ENCODE measurements at regions not wholly inside any gene's neighbourhood (a gene's known extent, or its start where the extent isn't known, plus 50 kb on each side); places are given as distances from the start of the nearest gene placed in this dataset.

GRCh38 chr6:165875946-165876345 is 212.9 kb upstream of the PDE10A start:
- ATAC-seq = no peak
- Histone ChIP-seq H3K27ac (no peak overlapping the region), H3K27me3 (no peaks in the 10 kb centered on the region), H3K36me3 (no peaks in the 10 kb centered on the region), H3K9me3 (no peaks in the 10 kb centered on the region), H3K4me3 (no peak overlapping the region), H3K4me1 (no peaks in the 10 kb centered on the region)
- in situ Hi-C loops (cut with MboI; ENCODE audit: low sequenced_read_pairs in 4 of 4) = no loop called here
- intact Hi-C loops (cut with DNase I; ENCODE audit: low total_unique reads) = loop anchor here (2.0 kb wide), 1 partner anchor 61 kb away; no protein-coding TSS in a partner anchor
- TF ChIP-seq CTCF (IDR thresholded peaks at IDR 0.05 in 4 of 5, conservative IDR thresholded peaks at IDR 0.05 in 1 of 5) = no peak
- no peak for TF ChIP-seq POLR2A (IDR thresholded peaks at IDR 0.05)
- no peak for DNase-seq

- ATAC-seq (no peak), DNase-seq (no peak)
- Histone ChIP-seq H3K4me3 (no peak overlapping the region), H3K9me3 (peaks cover 0 to 5% (median 0%) of the 10 kb centered on the region in 3 donors), H3K27me3 (peaks cover 0 to 4% (median 0%) of the 10 kb centered on the region in 3 donors), H3K36me3 (no peaks in the 10 kb centered on the region), H3K27ac (no peak overlapping the region), H3K4me1 (no peaks in the 10 kb centered on the region)
- in situ Hi-C loops (cut with MboI; ENCODE audit: low sequenced_read_pairs in 4 of 4) (loop anchor here in 1 of 4 donors (25.0 kb wide), 1 partner anchor 437 kb away; no protein-coding TSS in a partner anchor), intact Hi-C loops (cut with DNase I; ENCODE audit: low total_unique reads) (no loop called here)
- no peak for TF ChIP-seq CTCF (IDR thresholded peaks at IDR 0.05 in 4 of 5, conservative IDR thresholded peaks at IDR 0.05 in 1 of 5)
- TF ChIP-seq POLR2A (IDR thresholded peaks at IDR 0.05) = no peak
These were observed 210.9 kb upstream of the PDE10A start for GRCh38 chr6:165873976-165874375.

- Histone ChIP-seq H3K36me3 (no peaks in the 10 kb centered on the region), H3K4me3 (no peak overlapping the region), H3K27ac (no peak overlapping the region), H3K4me1 (no peaks in the 10 kb centered on the region), H3K9me3 (peaks cover 0 to 5% (median 0%) of the 10 kb centered on the region in 3 donors), H3K27me3 (peaks cover 0 to 4% (median 0%) of the 10 kb centered on the region in 3 donors)
- no peak for TF ChIP-seq CTCF (IDR thresholded peaks at IDR 0.05 in 4 of 5, conservative IDR thresholded peaks at IDR 0.05 in 1 of 5)
- no peak for TF ChIP-seq POLR2A (IDR thresholded peaks at IDR 0.05)
- intact Hi-C loops (cut with DNase I; ENCODE audit: low total_unique reads) = no loop called here
- ATAC-seq = no peak
- in situ Hi-C loops (cut with MboI; ENCODE audit: low sequenced_read_pairs in 4 of 4) = loop anchor here in 1 of 4 donors (25.0 kb wide), 1 partner anchor 436 kb away; no protein-coding TSS in a partner anchor
- DNase-seq = no peak
These were observed 209.8 kb upstream of the PDE10A start for GRCh38 chr6:165872811-165873210.

- Histone ChIP-seq H3K9me3 (peaks cover 0 to 5% (median 0%) of the 10 kb centered on the region in 3 donors), H3K4me3 (no peak overlapping the region), H3K36me3 (no peaks in the 10 kb centered on the region), H3K4me1 (no peaks in the 10 kb centered on the region), H3K27me3 (peaks cover 0 to 4% (median 0%) of the 10 kb centered on the region in 3 donors), H3K27ac (no peak overlapping the region)
- intact Hi-C loops (cut with DNase I; ENCODE audit: low total_unique reads) = no loop called here
- ATAC-seq (no peak), DNase-seq (no peak)
- TF ChIP-seq POLR2A (IDR thresholded peaks at IDR 0.05) (no peak), CTCF (IDR thresholded peaks at IDR 0.05 in 4 of 5, conservative IDR thresholded peaks at IDR 0.05 in 1 of 5) (no peak)
- in situ Hi-C loops (cut with MboI; ENCODE audit: low sequenced_read_pairs in 4 of 4) = loop anchor here in 1 of 4 donors (25.0 kb wide), 1 partner anchor 435 kb away; no protein-coding TSS in a partner anchor
These were observed 209.3 kb upstream of the PDE10A start for GRCh38 chr6:165872311-165872710.

- H3K4me1 ChIP-seq = no peaks in the 10 kb centered on the region
- ATAC-seq (no peak), DNase-seq (no peak)
- peaks cover 0 to 5% (median 0%) of the 10 kb centered on the region in 3 donors for H3K9me3 ChIP-seq
- no peak overlapping the region for H3K27ac ChIP-seq
- no peak overlapping the region for H3K4me3 ChIP-seq
- in situ Hi-C loops (cut with MboI; ENCODE audit: low sequenced_read_pairs in 4 of 4) = loop anchor here in 1 of 4 donors (25.0 kb wide), 1 partner anchor 434 kb away; no protein-coding TSS in a partner anchor
- intact Hi-C loops (cut with DNase I; ENCODE audit: low total_unique reads) = no loop called here
- TF ChIP-seq CTCF (IDR thresholded peaks at IDR 0.05 in 4 of 5, conservative IDR thresholded peaks at IDR 0.05 in 1 of 5) = no peak
- no peak for TF ChIP-seq POLR2A (IDR thresholded peaks at IDR 0.05)
- H3K27me3 ChIP-seq = peaks cover 0 to 4% (median 0%) of the 10 kb centered on the region in 3 donors
- H3K36me3 ChIP-seq = no peaks in the 10 kb centered on the region
These were observed 208.5 kb upstream of the PDE10A start for GRCh38 chr6:165871571-165871970.

Data from gastrocnemius medialis (tissue), 4 donors.